ENCODE measurements at regions not wholly inside any gene's neighbourhood (a gene's known extent, or its start where the extent isn't known, plus 50 kb on each side); places are given as distances from the start of the nearest gene placed in this dataset.

- no peak for TF ChIP-seq CTCF (IDR thresholded peaks at IDR 0.05 in 2 of 3, conservative IDR thresholded peaks at IDR 0.05 in 1 of 3; ENCODE audit: insufficient read depth in 2 of 3, low read depth in 1 of 3, low read length in 3 of 3)
- TF ChIP-seq CBFA2T3 (IDR thresholded peaks at IDR 0.05): no peak
- no peak for TF ChIP-seq BRD4 (IDR thresholded peaks at IDR 0.05)
- TF ChIP-seq KAT8 (IDR thresholded peaks at IDR 0.05; ENCODE audit: low read depth): no peak
- no peak for TF ChIP-seq ATF2 (CRISPR knock-in tag; IDR thresholded peaks at IDR 0.05)
- TF ChIP-seq KLF13 (tag; IDR thresholded peaks at IDR 0.05; ENCODE audit: borderline replicate concordance, low read depth): no peak
- no peak for TF ChIP-seq JUNB (CRISPR knock-in tag; conservative IDR thresholded peaks at IDR 0.05)
- TF ChIP-seq MCM2 (IDR thresholded peaks at IDR 0.05; ENCODE audit: low read depth): no peak
- no peak for TF ChIP-seq MED1 (CRISPR knock-in tag; IDR thresholded peaks at IDR 0.05; ENCODE audit: borderline replicate concordance)
- no peak for TF ChIP-seq CCNT2 (IDR thresholded peaks at IDR 0.05; ENCODE audit: borderline replicate concordance, extremely low read depth, insufficient read length, low read depth, low read length)
- TF ChIP-seq ZBTB40 (IDR thresholded peaks at IDR 0.05): no peak
- TF ChIP-seq ZBTB40 (CRISPR knock-in tag; IDR thresholded peaks at IDR 0.05): no peak
- TF ChIP-seq MAFF (IDR thresholded peaks at IDR 0.05; ENCODE audit: low read length): no peak
- no peak for TF ChIP-seq NBN (IDR thresholded peaks at IDR 0.05; ENCODE audit: low read depth)
- TF ChIP-seq ZNF707 (CRISPR knock-in tag; conservative IDR thresholded peaks at IDR 0.05): no peak
Measured at GRCh38 chr6:6851059-6851948, 256.5 kb upstream of the RREB1 start (continued).

Data from K562 (cell line).